K562 (cell line): ENCODE measurements at regions not wholly inside any gene's neighbourhood (a gene's known extent, or its start where the extent isn't known, plus 50 kb on each side); places are given as distances from the start of the nearest gene placed in this dataset.

Experiments
- ATAC-seq: fragments of 200-7000 bp; cut with Tn5 transposase; 3 replicates; pipeline ENCODE4 v1.9.1; 2020; ENCODE audit warnings: moderate library complexity
- BruUV-seq: library from RNA; stranded (reverse); fragments of 400-500 nt; replicated peaks from 2 replicates; lab custom pipeline; 2021; lab: Mats Ljungman, UMichigan
- CTCF ChIA-PET: fragments of 300-600 bp; formaldehyde crosslinking; extraction: SDS; loops from one replicate; lab custom pipeline; 2021; ENCODE audit warnings: low intra/inter-chr PET ratio; lab: Yijun Ruan, JAX
- POLR2A ChIA-PET: fragments of 300-600, 350-650 bp; sonication (Branson Sonifier 250); formaldehyde crosslinking; extraction: SDS; loops from one replicate; lab custom pipeline; 2021; ENCODE audit warnings: antibody characterized with exemption, inconsistent platforms; lab: Yijun Ruan, JAX
- DNase-seq, 4 experiments: peaks; one replicate each; pipeline versions ENCODE4 v3.0.0 to v3.0.0-alpha.2; 2011 to 2018; ENCODE audit warnings: low spot score in 3 of 4, mixed read lengths in 3 of 4; ENCODE audit errors: extremely low read depth in 1 of 4
- FAIRE-seq: peaks from 2 replicates; lab custom pipeline; 2011; peaks lifted over from hg19 to GRCh38; lab: Jason Lieb, UNC
- H2AFZ ChIP-seq: 2 replicates; pipeline ENCODE4 v1.6.0; 2011; ENCODE audit warnings: low read depth, low read length, control low read depth, inconsistent platforms
- H3K27ac ChIP-seq: fragments of 200-600 bp; 3 replicates; pipeline ENCODE4 v1.8.0; 2011; ENCODE audit warnings: low read depth, mild to moderate bottlenecking, control low read depth, inconsistent platforms, low read length, moderate library complexity, mixed read lengths; ENCODE audit errors: extremely low read depth
- H3K27me3 ChIP-seq, 2 experiments: fragments of 300-600 bp in 1 of 2; 2 replicates in 1 of 2; 3 replicates in 1 of 2; pipeline versions ENCODE4 v1.6.0 to v1.8.0; 2011; ENCODE audit warnings: inconsistent platforms in 2 of 2, low read length in 2 of 2, mild to moderate bottlenecking in 1 of 2, mixed read lengths in 1 of 2, moderate library complexity in 1 of 2; ENCODE audit not compliant: control insufficient read depth in 2 of 2, insufficient read depth in 2 of 2
- H3K36me3 ChIP-seq: fragments of 300-600 bp; 3 replicates; pipeline ENCODE4 v1.8.0; 2011; ENCODE audit warnings: mild to moderate bottlenecking, low read length, inconsistent platforms; ENCODE audit not compliant: control insufficient read depth, insufficient read depth
- H3K4me1 ChIP-seq, 2 experiments: fragments of 200-600 bp in 1 of 2; replicated peaks in 1 of 2; 2 replicates in 1 of 2; 3 replicates in 1 of 2; pipeline versions ENCODE4 v1.5.1 to v1.8.0; 2011; ENCODE audit warnings: inconsistent platforms in 2 of 2, low read length in 2 of 2, mild to moderate bottlenecking in 1 of 2, mixed read lengths in 1 of 2, moderate library complexity in 1 of 2; ENCODE audit not compliant: control insufficient read depth in 2 of 2, insufficient read depth in 2 of 2
- H3K4me2 ChIP-seq: 2 replicates; pipeline ENCODE4 v1.6.1; 2011; ENCODE audit warnings: low read length, control low read depth, inconsistent platforms, mixed read lengths; ENCODE audit not compliant: insufficient read depth
- H3K4me3 ChIP-seq: fragments of 200-600 bp; sonication (generic), shearing (Covaris generic); 2 replicates; pipeline ENCODE4 v1.5.1; 2016; ENCODE audit warnings: control low read depth, inconsistent platforms
- H3K79me2 ChIP-seq: fragments of 200-600 bp; 3 replicates; pipeline ENCODE4 v1.8.0; 2011; ENCODE audit warnings: low read length, inconsistent platforms; ENCODE audit not compliant: control insufficient read depth, insufficient read depth
- H3K9ac ChIP-seq, 2 experiments: 2 replicates each; pipeline versions ENCODE4 v1.6.0 to v1.6.1; 2011; ENCODE audit warnings: low read depth in 2 of 2, low read length in 2 of 2, control low read depth in 1 of 2, inconsistent platforms in 1 of 2, mild to moderate bottlenecking in 1 of 2, mixed read lengths in 1 of 2; ENCODE audit not compliant: insufficient read depth in 1 of 2
- H3K9me1 ChIP-seq: one replicate; pipeline ENCODE4 v1.6.0; 2011; ENCODE audit warnings: inconsistent platforms, mild to moderate bottlenecking, low read length, moderate library complexity; ENCODE audit not compliant: control insufficient read depth, insufficient read depth
- H3K9me3 ChIP-seq: replicated peaks from 2 replicates; pipeline ENCODE4 v1.5.1; 2011; ENCODE audit warnings: low read depth, low read length, inconsistent platforms; ENCODE audit not compliant: control insufficient read depth, insufficient read depth
- H4K20me1 ChIP-seq: replicated peaks from 2 replicates; pipeline ENCODE4 v1.6.1; 2011; ENCODE audit warnings: low read length, inconsistent platforms, mixed read lengths; ENCODE audit not compliant: control insufficient read depth, insufficient read depth
- CBFA2T2 ChIP-seq: fragments of 450-650 bp; conservative IDR thresholded peaks from 2 replicates; pipeline ENCODE4 v1.6.1; 2017; ENCODE audit warnings: mild to moderate bottlenecking
- CCNT2 ChIP-seq: IDR thresholded peaks from 2 replicates; pipeline ENCODE4 v1.6.1; 2011; ENCODE audit warnings: borderline replicate concordance, low read depth, mild to moderate bottlenecking, moderate library complexity, mixed read lengths, low read length; ENCODE audit not compliant: insufficient read length; ENCODE audit errors: extremely low read depth
- ETV1 ChIP-seq: fragments of 450-650 bp; conservative IDR thresholded peaks from 2 replicates; pipeline ENCODE4 v1.6.1; 2016; ENCODE audit warnings: missing genetic modification characterization, control low read depth, low read depth, missing compliant biosample characterization
- GTF2F1 ChIP-seq: IDR thresholded peaks from 2 replicates; pipeline ENCODE4 v1.6.1; 2011; ENCODE audit warnings: low read depth, low read length, improper control_type of control experiment
- NR2C1 ChIP-seq, 2 experiments: fragments of 450-650 bp; IDR thresholded peaks; 2 replicates each; pipeline ENCODE4 v1.6.1; 2017; ENCODE audit warnings: mild to moderate bottlenecking in 2 of 2, antibody characterized with exemption in 1 of 2, inconsistent platforms in 1 of 2, missing compliant biosample characterization in 1 of 2, missing genetic modification characterization in 1 of 2
- POLR2B ChIP-seq: fragments of 450-650 bp; IDR thresholded peaks from 2 replicates; pipeline ENCODE4 v1.6.1; 2018; ENCODE audit warnings: low read depth; ENCODE audit not compliant: partially characterized antibody
- PTBP1 ChIP-seq: fragments of 200-400 bp; formaldehyde crosslinking; IDR thresholded peaks from 2 replicates; pipeline ENCODE4 v1.6.1; 2017; ENCODE audit warnings: low read depth, low read length
- RAD21 ChIP-seq, 2 experiments: fragments of 250-450 bp in 1 of 2; fragments of 450-650 bp in 1 of 2; sonication (Bioruptor Pico) in 1 of 2; formaldehyde crosslinking in 1 of 2; IDR thresholded peaks in 1 of 2; conservative IDR thresholded peaks in 1 of 2; 2 replicates each; pipeline versions ENCODE4 v1.4.0 to v1.8.0; 2020 to 2022; ENCODE audit warnings: mild to moderate bottlenecking in 2 of 2, moderate library complexity in 1 of 2
- RBM14 ChIP-seq: fragments of 200-400 bp; formaldehyde crosslinking; IDR thresholded peaks from 2 replicates; pipeline ENCODE4 v1.6.1; 2018; ENCODE audit warnings: low read depth, mild to moderate bottlenecking, low read length, moderate library complexity, borderline replicate concordance; ENCODE audit not compliant: insufficient read depth
- TOE1 ChIP-seq, 2 experiments: fragments of 450-650 bp in 1 of 2; sonication (generic) in 1 of 2; formaldehyde crosslinking in 1 of 2; IDR thresholded peaks; 2 replicates each; pipeline versions ENCODE4 v1.7.1 to v1.8.0; 2016 to 2022; ENCODE audit warnings: borderline replicate concordance in 2 of 2, mild to moderate bottlenecking in 2 of 2, antibody characterized with exemption in 1 of 2, inconsistent platforms in 1 of 2, low read depth in 1 of 2, missing genetic modification reagents in 1 of 2, moderate library complexity in 1 of 2
- ZC3H8 ChIP-seq: fragments of 450-650 bp; IDR thresholded peaks from 2 replicates; pipeline ENCODE4 v1.6.1; 2017
- ZNF764 ChIP-seq: fragments of 250-450 bp; sonication (Bioruptor Pico); IDR thresholded peaks from 2 replicates; pipeline ENCODE4 v1.4.0; 2020; ENCODE audit warnings: low read depth, mild to moderate bottlenecking, moderate library complexity
- WGBS: fragments of 100-300 bp; shearing (Covaris generic); methylation state at CpG from one replicate; pipeline ENCODE4 v1.1.6; 2016; ENCODE audit warnings: low coverage, mixed read lengths; ENCODE audit not compliant: insufficient coverage; ENCODE audit errors: missing lambda C conversion rate; 5-methylcytosine and 5-hydroxymethylcytosine counted together
- in situ Hi-C: fragments of 300-500 bp; cut with MboI; formaldehyde crosslinking; loops from 4 replicates; pipeline ENCODE4 v1.15.0; 2018; ENCODE audit warnings: inconsistent platforms, mixed read lengths
- intact Hi-C: fragments of 100-400 bp; cut with micrococcal nuclease; formaldehyde crosslinking; loops from 2 replicates; pipeline ENCODE4 v1.14.2; 2022
- TF ChIP-seq, protein P1 (sequence below), 2 experiments: fragments of 450-650 bp in 1 of 2; sonication (generic) in 1 of 2; formaldehyde crosslinking in 1 of 2; IDR thresholded peaks; 2 replicates each; pipeline versions ENCODE4 v1.7.1 to v1.9.0; 2016 to 2022; ENCODE audit warnings: inconsistent platforms in 1 of 2, mild to moderate bottlenecking in 1 of 2, missing genetic modification reagents in 1 of 2

DNA sequence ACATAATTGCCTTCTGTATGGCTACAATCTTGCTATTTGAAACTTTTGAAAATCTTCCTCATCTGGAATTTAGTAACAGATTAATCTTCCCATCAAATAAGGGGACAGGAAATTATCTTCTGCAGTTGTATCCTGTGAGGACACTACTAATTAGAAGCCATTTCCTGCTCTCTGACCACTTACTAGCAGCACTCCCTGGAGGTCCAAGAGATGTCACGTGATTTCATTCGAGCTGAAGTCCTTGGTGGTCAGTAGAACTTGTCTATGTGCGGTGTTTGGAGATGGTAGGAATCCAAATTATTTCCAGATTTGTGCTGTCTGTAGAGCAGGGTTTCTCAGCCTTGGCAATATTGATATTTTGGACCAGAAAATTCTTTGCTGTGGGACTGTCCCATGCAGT, 202.5 kb downstream of the TFAP2B start:
- Histone ChIP-seq H3K4me3 (no peak overlapping the region), H3K4me2 (no peak overlapping the region), H2AFZ (peak overlapping the region; percentile 16; the same call in 1 of the 2 replicates), H3K9me1 (no peaks in the 10 kb centered on the region), H4K20me1 (no peaks in the 10 kb centered on the region), H3K36me3 (no peaks in the 10 kb centered on the region), H3K9me3 (no peaks in the 10 kb centered on the region), H3K4me1 (peaks cover 5 to 13% of the 10 kb centered on the region in 2 experiments; a peak in 4 of 5 replicates), H3K27ac (no peak overlapping the region), H3K9ac (no peak overlapping the region), H3K79me2 (no peaks in the 10 kb centered on the region), H3K27me3 (no peaks in the 10 kb centered on the region)
- intact Hi-C loops, result no loop called here
- CTCF ChIA-PET, result no interaction called here
- WGBS, result 48% methylated on average over 3 of the region's 3 CpGs
- in situ Hi-C loops, result no loop called here
- DNase-seq, result no peak
- no TSS peak for BruUV-seq
- ATAC-seq, result no peak
- FAIRE-seq, result no peak
- POLR2A ChIA-PET, result interaction anchor here (1.0 to 1.2 kb wide), 2 partner anchors 9 to 25 kb away, joined by 3 to 4 read pairs; no protein-coding TSS in a partner anchor
- TF ChIP-seq RAD21 (CRISPR knock-in tag; conservative IDR thresholded peaks at IDR 0.05 in 1 of 2, IDR thresholded peaks at IDR 0.05 in 1 of 2) (no peak), TOE1 (IDR thresholded peaks at IDR 0.05; ENCODE audit: borderline replicate concordance) (peak; percentile 82), TOE1 (CRISPR knock-in tag; IDR thresholded peaks at IDR 0.05; ENCODE audit: borderline replicate concordance, low read depth) (no peak), GTF2F1 (no peak), ZC3H8 (no peak), ZNF764 (CRISPR knock-in tag) (no peak), CCNT2 (no peak), NR2C1 (IDR thresholded peaks at IDR 0.05) (no peak), NR2C1 (tag; IDR thresholded peaks at IDR 0.05) (no peak), PTBP1 (no peak), ETV1 (tag) (0 out of 2 replicates have a peak, but pooled peaks have one; percentile 13), POLR2B (no peak), RBM14 (no peak), CBFA2T2 (peak; percentile 26)
- TF ChIP-seq, protein P1, sequence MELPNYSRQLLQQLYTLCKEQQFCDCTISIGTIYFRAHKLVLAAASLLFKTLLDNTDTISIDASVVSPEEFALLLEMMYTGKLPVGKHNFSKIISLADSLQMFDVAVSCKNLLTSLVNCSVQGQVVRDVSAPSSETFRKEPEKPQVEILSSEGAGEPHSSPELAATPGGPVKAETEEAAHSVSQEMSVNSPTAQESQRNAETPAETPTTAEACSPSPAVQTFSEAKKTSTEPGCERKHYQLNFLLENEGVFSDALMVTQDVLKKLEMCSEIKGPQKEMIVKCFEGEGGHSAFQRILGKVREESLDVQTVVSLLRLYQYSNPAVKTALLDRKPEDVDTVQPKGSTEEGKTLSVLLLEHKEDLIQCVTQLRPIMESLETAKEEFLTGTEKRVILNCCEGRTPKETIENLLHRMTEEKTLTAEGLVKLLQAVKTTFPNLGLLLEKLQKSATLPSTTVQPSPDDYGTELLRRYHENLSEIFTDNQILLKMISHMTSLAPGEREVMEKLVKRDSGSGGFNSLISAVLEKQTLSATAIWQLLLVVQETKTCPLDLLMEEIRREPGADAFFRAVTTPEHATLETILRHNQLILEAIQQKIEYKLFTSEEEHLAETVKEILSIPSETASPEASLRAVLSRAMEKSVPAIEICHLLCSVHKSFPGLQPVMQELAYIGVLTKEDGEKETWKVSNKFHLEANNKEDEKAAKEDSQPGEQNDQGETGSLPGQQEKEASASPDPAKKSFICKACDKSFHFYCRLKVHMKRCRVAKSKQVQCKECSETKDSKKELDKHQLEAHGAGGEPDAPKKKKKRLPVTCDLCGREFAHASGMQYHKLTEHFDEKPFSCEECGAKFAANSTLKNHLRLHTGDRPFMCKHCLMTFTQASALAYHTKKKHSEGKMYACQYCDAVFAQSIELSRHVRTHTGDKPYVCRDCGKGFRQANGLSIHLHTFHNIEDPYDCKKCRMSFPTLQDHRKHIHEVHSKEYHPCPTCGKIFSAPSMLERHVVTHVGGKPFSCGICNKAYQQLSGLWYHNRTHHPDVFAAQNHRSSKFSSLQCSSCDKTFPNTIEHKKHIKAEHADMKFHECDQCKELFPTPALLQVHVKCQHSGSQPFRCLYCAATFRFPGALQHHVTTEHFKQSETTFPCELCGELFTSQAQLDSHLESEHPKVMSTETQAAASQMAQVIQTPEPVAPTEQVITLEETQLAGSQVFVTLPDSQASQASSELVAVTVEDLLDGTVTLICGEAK (IDR thresholded peaks at IDR 0.05), result no peak
- TF ChIP-seq, protein P1 (CRISPR knock-in tag; IDR thresholded peaks at IDR 0.05), result no peak
